ENCODE measurements at regions not wholly inside any gene's neighbourhood (a gene's known extent, or its start where the extent isn't known, plus 50 kb on each side); places are given as distances from the start of the nearest gene placed in this dataset.

DNA sequence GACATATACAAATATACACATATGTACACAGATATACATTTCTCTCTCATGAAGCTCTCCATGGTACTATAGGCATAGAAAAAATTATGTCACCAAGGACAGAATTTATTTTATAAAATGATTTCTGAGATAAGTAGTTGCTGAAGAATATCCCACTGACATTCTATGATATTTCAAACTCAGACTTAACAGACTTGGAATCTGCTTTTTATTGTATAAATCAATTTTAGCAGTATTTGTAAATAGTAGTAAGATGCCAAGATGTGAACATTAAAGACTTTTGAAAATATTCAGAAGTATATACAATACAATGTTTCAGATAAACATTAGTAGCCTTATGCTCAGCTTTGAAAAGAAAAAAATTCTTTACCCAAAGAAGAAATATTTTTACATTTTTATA, 107.4 kb upstream of the ARGLU1 start:
- Mint-ChIP-seq H3K36me3 (no peaks in the 10 kb centered on the region), H3K4me1 (peaks cover 23% of the 10 kb centered on the region), H3K27ac (no peak overlapping the region), H3K4me3 (no peak overlapping the region), H3K9me3 (peaks cover 9% of the 10 kb centered on the region), H3K27me3 (ENCODE audit: low read depth) (no peaks in the 10 kb centered on the region)
- no peak for ATAC-seq
- TF ChIP-seq, protein P1, sequence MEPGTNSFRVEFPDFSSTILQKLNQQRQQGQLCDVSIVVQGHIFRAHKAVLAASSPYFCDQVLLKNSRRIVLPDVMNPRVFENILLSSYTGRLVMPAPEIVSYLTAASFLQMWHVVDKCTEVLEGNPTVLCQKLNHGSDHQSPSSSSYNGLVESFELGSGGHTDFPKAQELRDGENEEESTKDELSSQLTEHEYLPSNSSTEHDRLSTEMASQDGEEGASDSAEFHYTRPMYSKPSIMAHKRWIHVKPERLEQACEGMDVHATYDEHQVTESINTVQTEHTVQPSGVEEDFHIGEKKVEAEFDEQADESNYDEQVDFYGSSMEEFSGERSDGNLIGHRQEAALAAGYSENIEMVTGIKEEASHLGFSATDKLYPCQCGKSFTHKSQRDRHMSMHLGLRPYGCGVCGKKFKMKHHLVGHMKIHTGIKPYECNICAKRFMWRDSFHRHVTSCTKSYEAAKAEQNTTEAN (CRISPR knock-in tag; IDR thresholded peaks at IDR 0.05): no peak
- no peak for TF ChIP-seq FOXK1 (CRISPR knock-in tag; IDR thresholded peaks at IDR 0.05)
- DNase-seq (ENCODE audit: low spot score): no peak
- ChIA-PET POLR2A (no interaction called here), CTCF (no interaction called here)

DNA sequence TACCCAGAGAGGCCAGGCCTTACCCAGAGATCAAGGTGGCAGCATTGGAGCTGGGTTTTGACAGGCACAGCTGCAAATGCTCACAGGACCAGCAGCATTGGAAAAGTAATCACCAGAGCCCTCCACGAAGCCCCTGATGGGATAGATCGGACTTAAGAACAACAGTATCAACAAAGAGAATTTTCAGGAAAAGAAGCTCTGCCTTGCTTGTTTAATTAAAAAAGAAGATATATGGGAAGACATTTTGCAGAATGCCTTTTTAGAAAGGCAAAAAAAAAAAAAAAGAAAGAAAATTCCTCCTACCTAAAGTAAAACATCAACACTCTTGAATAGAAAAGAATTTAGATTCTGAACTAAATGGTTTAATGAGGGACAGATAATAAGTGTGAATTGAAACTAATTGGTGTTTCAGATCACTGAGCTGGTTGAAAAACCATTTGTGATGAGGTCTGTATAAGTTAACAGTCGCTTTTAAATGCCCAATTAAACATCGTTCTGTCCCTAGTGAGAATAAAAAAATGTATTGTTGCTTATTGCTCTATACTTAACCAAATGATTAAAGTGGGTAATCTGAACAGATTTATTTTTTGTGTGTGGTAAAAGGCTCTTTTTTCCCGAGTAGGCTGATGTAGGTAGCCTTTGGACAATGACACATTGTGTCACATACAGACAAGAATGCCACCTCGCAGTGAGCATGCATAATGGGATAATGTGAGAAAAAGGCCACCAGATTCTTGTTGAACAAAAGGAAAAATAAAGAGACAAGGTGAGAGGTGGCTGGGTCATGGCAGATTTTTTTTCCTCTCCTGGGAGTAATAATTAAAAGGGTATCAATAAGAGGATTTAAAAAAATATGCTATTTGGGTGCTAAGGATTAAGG, 93.0 kb upstream of the ARGLU1 start:
- Mint-ChIP-seq H3K4me1 (0 out of 2 replicates have a peak, but pooled peaks cover 4% of the 10 kb centered on the region), H3K36me3 (no peaks in the 10 kb centered on the region), H3K9me3 (no peaks in the 10 kb centered on the region), H3K27ac (no peak overlapping the region), H3K27me3 (ENCODE audit: low read depth) (no peaks in the 10 kb centered on the region; the same call in 1 of the 2 replicates), H3K4me3 (no peak overlapping the region)
- POLR2A ChIA-PET: no interaction called here
- CTCF ChIA-PET: no interaction called here
- no peak for DNase-seq (ENCODE audit: low spot score)
- TF ChIP-seq SOX15 (CRISPR knock-in tag; IDR thresholded peaks at IDR 0.05): no peak
- TF ChIP-seq CBFB (CRISPR knock-in tag; IDR thresholded peaks at IDR 0.05; ENCODE audit: low read depth): no peak
- TF ChIP-seq, protein P2, sequence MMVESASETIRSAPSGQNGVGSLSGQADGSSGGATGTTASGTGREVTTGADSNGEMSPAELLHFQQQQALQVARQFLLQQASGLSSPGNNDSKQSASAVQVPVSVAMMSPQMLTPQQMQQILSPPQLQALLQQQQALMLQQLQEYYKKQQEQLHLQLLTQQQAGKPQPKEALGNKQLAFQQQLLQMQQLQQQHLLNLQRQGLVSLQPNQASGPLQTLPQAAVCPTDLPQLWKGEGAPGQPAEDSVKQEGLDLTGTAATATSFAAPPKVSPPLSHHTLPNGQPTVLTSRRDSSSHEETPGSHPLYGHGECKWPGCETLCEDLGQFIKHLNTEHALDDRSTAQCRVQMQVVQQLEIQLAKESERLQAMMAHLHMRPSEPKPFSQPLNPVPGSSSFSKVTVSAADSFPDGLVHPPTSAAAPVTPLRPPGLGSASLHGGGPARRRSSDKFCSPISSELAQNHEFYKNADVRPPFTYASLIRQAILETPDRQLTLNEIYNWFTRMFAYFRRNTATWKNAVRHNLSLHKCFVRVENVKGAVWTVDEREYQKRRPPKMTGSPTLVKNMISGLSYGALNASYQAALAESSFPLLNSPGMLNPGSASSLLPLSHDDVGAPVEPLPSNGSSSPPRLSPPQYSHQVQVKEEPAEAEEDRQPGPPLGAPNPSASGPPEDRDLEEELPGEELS (CRISPR knock-in tag; IDR thresholded peaks at IDR 0.05): no peak
- no peak for TF ChIP-seq ZNF416 (CRISPR knock-in tag; IDR thresholded peaks at IDR 0.05)
- TF ChIP-seq ATF1 (CRISPR knock-in tag; IDR thresholded peaks at IDR 0.05): no peak
- no peak for ATAC-seq

DNA sequence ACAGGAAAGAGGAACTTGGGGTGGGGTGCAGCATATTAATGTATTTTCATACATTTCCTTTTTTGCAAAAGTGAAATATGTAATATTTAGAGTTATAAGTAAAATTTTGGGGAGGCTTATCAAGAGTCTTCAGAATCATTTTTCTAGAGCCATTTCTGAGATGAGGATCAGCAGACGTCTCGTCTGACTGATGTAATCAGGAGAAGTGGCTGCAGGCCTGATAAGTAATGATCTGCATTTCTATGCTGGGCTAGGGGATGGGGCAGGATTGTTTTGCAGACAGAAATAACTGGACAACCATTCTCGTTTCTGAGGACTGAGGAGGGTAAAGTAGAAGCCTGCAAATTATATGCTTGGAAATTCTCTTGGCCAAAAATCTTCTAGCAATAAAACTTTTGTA, 89.2 kb upstream of the ARGLU1 start:
- ChIA-PET CTCF (no interaction called here), POLR2A (no interaction called here)
- no peak overlapping the region for H3K27ac Mint-ChIP-seq
- no peaks in the 10 kb centered on the region for H3K9me3 Mint-ChIP-seq
- H3K4me1 Mint-ChIP-seq: peaks cover 10% of the 10 kb centered on the region; the same call in 1 of the 2 replicates
- no peaks in the 10 kb centered on the region for H3K36me3 Mint-ChIP-seq
- TF ChIP-seq, protein P3, sequence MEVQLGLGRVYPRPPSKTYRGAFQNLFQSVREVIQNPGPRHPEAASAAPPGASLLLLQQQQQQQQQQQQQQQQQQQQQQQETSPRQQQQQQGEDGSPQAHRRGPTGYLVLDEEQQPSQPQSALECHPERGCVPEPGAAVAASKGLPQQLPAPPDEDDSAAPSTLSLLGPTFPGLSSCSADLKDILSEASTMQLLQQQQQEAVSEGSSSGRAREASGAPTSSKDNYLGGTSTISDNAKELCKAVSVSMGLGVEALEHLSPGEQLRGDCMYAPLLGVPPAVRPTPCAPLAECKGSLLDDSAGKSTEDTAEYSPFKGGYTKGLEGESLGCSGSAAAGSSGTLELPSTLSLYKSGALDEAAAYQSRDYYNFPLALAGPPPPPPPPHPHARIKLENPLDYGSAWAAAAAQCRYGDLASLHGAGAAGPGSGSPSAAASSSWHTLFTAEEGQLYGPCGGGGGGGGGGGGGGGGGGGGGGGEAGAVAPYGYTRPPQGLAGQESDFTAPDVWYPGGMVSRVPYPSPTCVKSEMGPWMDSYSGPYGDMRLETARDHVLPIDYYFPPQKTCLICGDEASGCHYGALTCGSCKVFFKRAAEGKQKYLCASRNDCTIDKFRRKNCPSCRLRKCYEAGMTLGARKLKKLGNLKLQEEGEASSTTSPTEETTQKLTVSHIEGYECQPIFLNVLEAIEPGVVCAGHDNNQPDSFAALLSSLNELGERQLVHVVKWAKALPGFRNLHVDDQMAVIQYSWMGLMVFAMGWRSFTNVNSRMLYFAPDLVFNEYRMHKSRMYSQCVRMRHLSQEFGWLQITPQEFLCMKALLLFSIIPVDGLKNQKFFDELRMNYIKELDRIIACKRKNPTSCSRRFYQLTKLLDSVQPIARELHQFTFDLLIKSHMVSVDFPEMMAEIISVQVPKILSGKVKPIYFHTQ (CRISPR knock-in tag; IDR thresholded peaks at IDR 0.05): no peak
- no peak for TF ChIP-seq ZNF219 (CRISPR knock-in tag; IDR thresholded peaks at IDR 0.05; ENCODE audit: borderline replicate concordance)
- no peak for TF ChIP-seq TEAD4 (CRISPR knock-in tag; IDR thresholded peaks at IDR 0.05)
- no peak for TF ChIP-seq IRF2 (CRISPR knock-in tag; IDR thresholded peaks at IDR 0.05; ENCODE audit: borderline replicate concordance, low read depth)
- TF ChIP-seq, protein P4, sequence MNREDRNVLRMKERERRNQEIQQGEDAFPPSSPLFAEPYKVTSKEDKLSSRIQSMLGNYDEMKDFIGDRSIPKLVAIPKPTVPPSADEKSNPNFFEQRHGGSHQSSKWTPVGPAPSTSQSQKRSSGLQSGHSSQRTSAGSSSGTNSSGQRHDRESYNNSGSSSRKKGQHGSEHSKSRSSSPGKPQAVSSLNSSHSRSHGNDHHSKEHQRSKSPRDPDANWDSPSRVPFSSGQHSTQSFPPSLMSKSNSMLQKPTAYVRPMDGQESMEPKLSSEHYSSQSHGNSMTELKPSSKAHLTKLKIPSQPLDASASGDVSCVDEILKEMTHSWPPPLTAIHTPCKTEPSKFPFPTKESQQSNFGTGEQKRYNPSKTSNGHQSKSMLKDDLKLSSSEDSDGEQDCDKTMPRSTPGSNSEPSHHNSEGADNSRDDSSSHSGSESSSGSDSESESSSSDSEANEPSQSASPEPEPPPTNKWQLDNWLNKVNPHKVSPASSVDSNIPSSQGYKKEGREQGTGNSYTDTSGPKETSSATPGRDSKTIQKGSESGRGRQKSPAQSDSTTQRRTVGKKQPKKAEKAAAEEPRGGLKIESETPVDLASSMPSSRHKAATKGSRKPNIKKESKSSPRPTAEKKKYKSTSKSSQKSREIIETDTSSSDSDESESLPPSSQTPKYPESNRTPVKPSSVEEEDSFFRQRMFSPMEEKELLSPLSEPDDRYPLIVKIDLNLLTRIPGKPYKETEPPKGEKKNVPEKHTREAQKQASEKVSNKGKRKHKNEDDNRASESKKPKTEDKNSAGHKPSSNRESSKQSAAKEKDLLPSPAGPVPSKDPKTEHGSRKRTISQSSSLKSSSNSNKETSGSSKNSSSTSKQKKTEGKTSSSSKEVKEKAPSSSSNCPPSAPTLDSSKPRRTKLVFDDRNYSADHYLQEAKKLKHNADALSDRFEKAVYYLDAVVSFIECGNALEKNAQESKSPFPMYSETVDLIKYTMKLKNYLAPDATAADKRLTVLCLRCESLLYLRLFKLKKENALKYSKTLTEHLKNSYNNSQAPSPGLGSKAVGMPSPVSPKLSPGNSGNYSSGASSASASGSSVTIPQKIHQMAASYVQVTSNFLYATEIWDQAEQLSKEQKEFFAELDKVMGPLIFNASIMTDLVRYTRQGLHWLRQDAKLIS (CRISPR knock-in tag; IDR thresholded peaks at IDR 0.05; ENCODE audit: borderline replicate concordance): no peak
- TF ChIP-seq ATF1 (CRISPR knock-in tag; IDR thresholded peaks at IDR 0.05): no peak
- TF ChIP-seq, protein P5, sequence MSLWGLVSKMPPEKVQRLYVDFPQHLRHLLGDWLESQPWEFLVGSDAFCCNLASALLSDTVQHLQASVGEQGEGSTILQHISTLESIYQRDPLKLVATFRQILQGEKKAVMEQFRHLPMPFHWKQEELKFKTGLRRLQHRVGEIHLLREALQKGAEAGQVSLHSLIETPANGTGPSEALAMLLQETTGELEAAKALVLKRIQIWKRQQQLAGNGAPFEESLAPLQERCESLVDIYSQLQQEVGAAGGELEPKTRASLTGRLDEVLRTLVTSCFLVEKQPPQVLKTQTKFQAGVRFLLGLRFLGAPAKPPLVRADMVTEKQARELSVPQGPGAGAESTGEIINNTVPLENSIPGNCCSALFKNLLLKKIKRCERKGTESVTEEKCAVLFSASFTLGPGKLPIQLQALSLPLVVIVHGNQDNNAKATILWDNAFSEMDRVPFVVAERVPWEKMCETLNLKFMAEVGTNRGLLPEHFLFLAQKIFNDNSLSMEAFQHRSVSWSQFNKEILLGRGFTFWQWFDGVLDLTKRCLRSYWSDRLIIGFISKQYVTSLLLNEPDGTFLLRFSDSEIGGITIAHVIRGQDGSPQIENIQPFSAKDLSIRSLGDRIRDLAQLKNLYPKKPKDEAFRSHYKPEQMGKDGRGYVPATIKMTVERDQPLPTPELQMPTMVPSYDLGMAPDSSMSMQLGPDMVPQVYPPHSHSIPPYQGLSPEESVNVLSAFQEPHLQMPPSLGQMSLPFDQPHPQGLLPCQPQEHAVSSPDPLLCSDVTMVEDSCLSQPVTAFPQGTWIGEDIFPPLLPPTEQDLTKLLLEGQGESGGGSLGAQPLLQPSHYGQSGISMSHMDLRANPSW (CRISPR knock-in tag; conservative IDR thresholded peaks at IDR 0.05; ENCODE audit: low read depth): no peak
- DNase-seq (ENCODE audit: low spot score) (no peak), ATAC-seq (no peak)
- H3K27me3 Mint-ChIP-seq (ENCODE audit: low read depth): no peaks in the 10 kb centered on the region
- H3K4me3 Mint-ChIP-seq: no peak overlapping the region
